ENCODE measurements at regions not wholly inside any gene's neighbourhood (a gene's known extent, or its start where the extent isn't known, plus 50 kb on each side); places are given as distances from the start of the nearest gene placed in this dataset.

DNA sequence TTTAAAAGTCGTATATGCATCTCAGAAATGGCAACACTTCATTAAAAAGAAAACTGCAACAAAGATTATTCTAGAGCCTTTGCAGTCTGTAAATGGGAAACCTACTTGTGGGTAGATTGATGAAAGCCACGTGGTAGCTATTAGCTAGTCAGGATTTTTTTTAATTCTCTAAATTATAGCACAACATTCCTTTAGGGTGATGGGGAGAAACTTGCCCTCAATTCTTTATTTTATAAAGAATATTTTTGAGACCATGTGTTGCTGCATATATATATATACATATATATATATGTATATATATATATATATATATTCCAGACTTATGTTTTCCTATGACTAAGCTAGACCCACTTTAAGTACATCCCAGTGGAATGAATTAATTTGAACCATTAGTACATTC lies 118.0 kb downstream of the PPP1R3A start:
- Histone ChIP-seq H3K27ac (ENCODE audit: low read length) (no peak overlapping the region), H3K9me3 (ENCODE audit: insufficient read depth, low read length, severe bottlenecking) (no peaks in the 10 kb centered on the region), H3K9ac (ENCODE audit: low read depth, low read length) (no peak overlapping the region), H3K4me3 (ENCODE audit: low read depth in 1 of 2, low read length in 2 of 2) (no peak overlapping the region), H2AFZ (ENCODE audit: low read depth, low read length) (no peak overlapping the region), H3K27me3 (ENCODE audit: insufficient read depth, low read length, poor library complexity) (no peaks in the 10 kb centered on the region), H4K20me1 (ENCODE audit: insufficient read depth, low read length) (no peaks in the 10 kb centered on the region), H3K36me3 (ENCODE audit: insufficient read depth, low read length) (no peaks in the 10 kb centered on the region), H3K4me2 (ENCODE audit: insufficient read depth, low read length) (no peak overlapping the region), H3K4me1 (ENCODE audit: insufficient read depth, low read length) (peaks cover 3% of the 10 kb centered on the region; the same call in 1 of the 2 replicates), H3K79me2 (ENCODE audit: insufficient read depth, low read length) (no peaks in the 10 kb centered on the region)
- no peak for TF ChIP-seq EZH2 (IDR thresholded peaks at IDR 0.05; ENCODE audit: borderline replicate concordance, low read depth, low read length, severe bottlenecking)
- no peak for TF ChIP-seq CTCF (IDR thresholded peaks at IDR 0.05; ENCODE audit: borderline replicate concordance, extremely low read depth, low read length, poor library complexity, severe bottlenecking)
- no peak for ATAC-seq (ENCODE audit: insufficient read depth, low read depth)
- DNase-seq, result no peak

DNA sequence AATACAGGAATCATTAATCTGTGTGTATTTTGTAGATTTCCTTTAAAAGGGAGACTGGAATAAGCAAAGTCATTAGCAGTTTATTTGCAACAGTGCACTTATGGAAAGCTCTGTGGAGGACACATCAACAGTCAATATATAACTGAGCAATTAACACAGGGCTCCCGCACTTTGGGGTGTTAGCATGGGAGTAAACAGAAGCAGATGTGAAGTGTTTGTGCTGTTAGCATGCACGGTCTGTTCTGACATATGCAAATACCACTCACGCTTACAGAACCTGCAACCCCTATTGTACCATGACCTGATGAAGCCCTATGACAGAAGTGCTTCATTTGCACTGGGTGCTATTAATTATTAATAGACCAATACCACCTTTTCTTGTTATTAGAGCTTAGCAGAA lies 118.9 kb downstream of the PPP1R3A start:
- DNase-seq, result no peak
- Histone ChIP-seq H3K4me1 (ENCODE audit: insufficient read depth, low read length) (peaks cover 3% of the 10 kb centered on the region; the same call in 1 of the 2 replicates), H3K36me3 (ENCODE audit: insufficient read depth, low read length) (no peaks in the 10 kb centered on the region), H4K20me1 (ENCODE audit: insufficient read depth, low read length) (no peaks in the 10 kb centered on the region), H2AFZ (ENCODE audit: low read depth, low read length) (no peak overlapping the region), H3K79me2 (ENCODE audit: insufficient read depth, low read length) (no peaks in the 10 kb centered on the region), H3K27me3 (ENCODE audit: insufficient read depth, low read length, poor library complexity) (no peaks in the 10 kb centered on the region), H3K27ac (ENCODE audit: low read length) (no peak overlapping the region), H3K4me3 (ENCODE audit: low read depth in 1 of 2, low read length in 2 of 2) (no peak overlapping the region), H3K9ac (ENCODE audit: low read depth, low read length) (no peak overlapping the region), H3K9me3 (ENCODE audit: insufficient read depth, low read length, severe bottlenecking) (no peaks in the 10 kb centered on the region), H3K4me2 (ENCODE audit: insufficient read depth, low read length) (no peak overlapping the region)
- ATAC-seq (ENCODE audit: insufficient read depth, low read depth), result no peak
- TF ChIP-seq EZH2 (IDR thresholded peaks at IDR 0.05; ENCODE audit: borderline replicate concordance, low read depth, low read length, severe bottlenecking) (no peak), CTCF (IDR thresholded peaks at IDR 0.05; ENCODE audit: borderline replicate concordance, extremely low read depth, low read length, poor library complexity, severe bottlenecking) (no peak)

DNA sequence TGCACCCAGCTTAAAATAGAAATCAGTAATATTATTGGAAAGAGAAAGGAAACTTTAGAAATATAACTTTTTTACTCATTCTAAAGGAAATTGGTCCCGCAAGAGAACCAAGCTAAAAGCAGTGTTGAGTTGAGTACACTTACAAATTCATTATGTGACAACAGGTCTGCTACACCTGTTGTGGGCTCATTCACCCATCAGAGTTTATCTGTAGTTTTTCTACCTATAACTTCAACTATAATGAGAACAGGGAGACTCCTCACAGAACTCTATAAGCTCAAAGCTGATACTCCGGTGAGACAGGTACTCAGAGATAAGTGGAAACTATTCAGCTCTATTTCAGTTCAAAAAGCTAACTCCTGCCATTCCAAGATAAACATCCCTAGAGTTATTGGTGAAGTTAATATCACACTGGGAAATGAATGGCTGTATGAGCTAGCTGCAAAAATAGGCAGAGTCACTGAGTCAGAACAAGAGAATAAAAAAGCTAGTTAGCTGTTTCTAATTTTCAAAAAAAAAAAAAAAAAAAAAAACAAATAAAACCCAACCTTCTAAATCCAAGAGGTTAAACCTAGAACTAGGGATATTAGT lies 121.3 kb downstream of the PPP1R3A start:
- H3K36me3 ChIP-seq (ENCODE audit: insufficient read depth, low read length), result no peaks in the 10 kb centered on the region
- no peaks in the 10 kb centered on the region for H3K9me3 ChIP-seq (ENCODE audit: insufficient read depth, low read length, severe bottlenecking)
- no peaks in the 10 kb centered on the region for H3K79me2 ChIP-seq (ENCODE audit: insufficient read depth, low read length)
- no peak overlapping the region for H3K4me2 ChIP-seq (ENCODE audit: insufficient read depth, low read length)
- H4K20me1 ChIP-seq (ENCODE audit: insufficient read depth, low read length), result no peaks in the 10 kb centered on the region
- no peak overlapping the region for H3K4me3 ChIP-seq (ENCODE audit: low read depth in 1 of 2, low read length in 2 of 2)
- H3K27ac ChIP-seq (ENCODE audit: low read length), result no peak overlapping the region
- ATAC-seq (ENCODE audit: insufficient read depth, low read depth), result no peak
- no peak for DNase-seq
- no peak overlapping the region for H3K9ac ChIP-seq (ENCODE audit: low read depth, low read length)
- TF ChIP-seq CTCF (IDR thresholded peaks at IDR 0.05; ENCODE audit: borderline replicate concordance, extremely low read depth, low read length, poor library complexity, severe bottlenecking), result no peak
- TF ChIP-seq EZH2 (IDR thresholded peaks at IDR 0.05; ENCODE audit: borderline replicate concordance, low read depth, low read length, severe bottlenecking), result no peak
- no peaks in the 10 kb centered on the region for H3K27me3 ChIP-seq (ENCODE audit: insufficient read depth, low read length, poor library complexity)
- no peak overlapping the region for H2AFZ ChIP-seq (ENCODE audit: low read depth, low read length)
- H3K4me1 ChIP-seq (ENCODE audit: insufficient read depth, low read length), result peaks cover 3% of the 10 kb centered on the region; the same call in 1 of the 2 replicates

Data from DND-41 (cell line).